Stomach (tissue), 8 donors: ENCODE measurements at regions not wholly inside any gene's neighbourhood (a gene's known extent, or its start where the extent isn't known, plus 50 kb on each side); places are given as distances from the start of the nearest gene placed in this dataset.
"Not testable (repeated sequence)": the region's sequence is repeated elsewhere in the genome, so short reads cannot be mapped to it uniquely, and the experiment has no call there.

Experiments used
- DNase-seq, 2 donors: peaks; one replicate each; pipeline versions ENCODE4 v3.0.0 to v3.0.0-alpha.2; 2013 to 2019
- H3K27ac ChIP-seq, 5 donors: fragments of 200-600 bp in 4 of 5; sonication (generic) in 4 of 5; one replicate each; pipeline ENCODE4 v1.5.1; 2013 to 2019; ENCODE audit warnings: mild to moderate bottlenecking in 1 of 5, moderate library complexity in 1 of 5
- H3K27me3 ChIP-seq, 3 donors: fragments of 200-600 bp; sonication (generic); one replicate each; pipeline ENCODE4 v1.5.1; 2017 to 2019; ENCODE audit warnings: mixed run types in 1 of 3
- H3K36me3 ChIP-seq, 4 donors: fragments of 200-600 bp; sonication (generic); 1 replicate in 3 of 4; 2 replicates in 1 of 4; pipeline ENCODE4 v1.5.1; 2016 to 2019
- H3K4me1 ChIP-seq, 4 donors: fragments of 200-600 bp; sonication (generic); one replicate each; pipeline ENCODE4 v1.5.1; 2016 to 2019
- H3K4me3 ChIP-seq, 4 donors: fragments of 200-600 bp; sonication (generic) in 3 of 4; one replicate each; pipeline ENCODE4 v1.5.1; 2016 to 2019; ENCODE audit warnings: mild to moderate bottlenecking in 1 of 4
- H3K9me3 ChIP-seq, 4 donors: fragments of 200-600 bp; sonication (generic); one replicate each; pipeline ENCODE4 v1.5.1; 2016 to 2019
- EP300 ChIP-seq: sonication (generic); formaldehyde crosslinking; IDR thresholded peaks from one replicate; pipeline ENCODE4 v1.6.1; 2017; ENCODE audit warnings: antibody characterized with exemption
- POLR2A ChIP-seq, 4 donors: fragments of 450-650 bp; IDR thresholded peaks; one replicate each; pipeline ENCODE4 v1.6.1; 2016; ENCODE audit warnings: antibody characterized with exemption in 4 of 4, control low read depth in 2 of 4, mild to moderate bottlenecking in 1 of 4, moderate library complexity in 1 of 4
- POLR2AphosphoS5 ChIP-seq, 3 donors: sonication (generic); formaldehyde crosslinking; IDR thresholded peaks; one replicate each; pipeline ENCODE4 v1.6.1; 2016; ENCODE audit warnings: antibody characterized with exemption in 3 of 3
- WGBS, 5 donors: extraction: QIAGEN DNeasy Blood & Tissue Kit in 3 of 5; methylation state at CpG; one replicate each; pipeline versions ENCODE4 v1.1.5 to v1.1.7; 2013 to 2018; 5-methylcytosine and 5-hydroxymethylcytosine counted together
- intact Hi-C: fragments of 100-400 bp; cut with DNase I; formaldehyde crosslinking; loops from one replicate; pipeline ENCODE4 v1.15.1; 2023; ENCODE audit warnings: low total_unique reads
- TF ChIP-seq, protein P1 (sequence below), 7 experiments: fragments of 450-650 bp in 4 of 7; fragments of 200-600 bp in 3 of 7; sonication (generic) in 3 of 7; IDR thresholded peaks; one replicate each; pipeline ENCODE4 v1.5.1; 2016 to 2019; ENCODE audit warnings: antibody characterized with exemption in 7 of 7, control low read depth in 2 of 7, mild to moderate bottlenecking in 1 of 7
- donor health status: healthy with polysubstance abuse.
- donor health status: Bipolar disorder and iron deficiency.
- donor health status: healthy.

DNA sequence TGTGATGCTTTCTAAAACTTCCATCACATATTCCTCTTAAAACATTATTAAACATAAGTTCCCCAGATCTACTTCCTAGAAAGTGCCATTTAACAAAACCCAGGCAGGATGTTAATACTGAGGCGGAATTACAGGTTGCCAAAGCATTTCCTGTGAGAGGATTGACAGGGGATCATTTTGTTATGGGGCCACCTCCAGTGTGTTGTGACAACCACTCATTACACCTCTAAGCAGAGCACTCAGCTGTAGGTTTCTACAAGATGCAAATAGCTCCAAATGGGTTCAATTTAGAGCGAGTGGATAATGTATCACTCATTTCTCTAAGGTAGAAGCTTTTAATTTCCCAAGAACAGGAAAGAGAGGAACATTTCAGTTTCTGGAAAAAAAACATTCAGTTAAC lies 1429.5 kb upstream of the ACVR2A start:
- intact Hi-C loops: no loop called here
- Histone ChIP-seq H3K27me3 (no peaks in the 10 kb centered on the region), H3K27ac (no peak overlapping the region), H3K4me1 (no peaks in the 10 kb centered on the region), H3K4me3 (no peak overlapping the region), H3K36me3 (no peaks in the 10 kb centered on the region), H3K9me3 (no peaks in the 10 kb centered on the region)
- WGBS, 5 donors: 70 to 93% (median 78%) methylated on average over 2 of the region's 2 CpGs
- TF ChIP-seq EP300 (no peak), POLR2AphosphoS5 (IDR thresholded peaks at IDR 0.05) (no peak), POLR2A (IDR thresholded peaks at IDR 0.05) (no peak)
- TF ChIP-seq, protein P1, sequence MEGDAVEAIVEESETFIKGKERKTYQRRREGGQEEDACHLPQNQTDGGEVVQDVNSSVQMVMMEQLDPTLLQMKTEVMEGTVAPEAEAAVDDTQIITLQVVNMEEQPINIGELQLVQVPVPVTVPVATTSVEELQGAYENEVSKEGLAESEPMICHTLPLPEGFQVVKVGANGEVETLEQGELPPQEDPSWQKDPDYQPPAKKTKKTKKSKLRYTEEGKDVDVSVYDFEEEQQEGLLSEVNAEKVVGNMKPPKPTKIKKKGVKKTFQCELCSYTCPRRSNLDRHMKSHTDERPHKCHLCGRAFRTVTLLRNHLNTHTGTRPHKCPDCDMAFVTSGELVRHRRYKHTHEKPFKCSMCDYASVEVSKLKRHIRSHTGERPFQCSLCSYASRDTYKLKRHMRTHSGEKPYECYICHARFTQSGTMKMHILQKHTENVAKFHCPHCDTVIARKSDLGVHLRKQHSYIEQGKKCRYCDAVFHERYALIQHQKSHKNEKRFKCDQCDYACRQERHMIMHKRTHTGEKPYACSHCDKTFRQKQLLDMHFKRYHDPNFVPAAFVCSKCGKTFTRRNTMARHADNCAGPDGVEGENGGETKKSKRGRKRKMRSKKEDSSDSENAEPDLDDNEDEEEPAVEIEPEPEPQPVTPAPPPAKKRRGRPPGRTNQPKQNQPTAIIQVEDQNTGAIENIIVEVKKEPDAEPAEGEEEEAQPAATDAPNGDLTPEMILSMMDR (IDR thresholded peaks at IDR 0.05): no peak
- no peak for DNase-seq

DNA sequence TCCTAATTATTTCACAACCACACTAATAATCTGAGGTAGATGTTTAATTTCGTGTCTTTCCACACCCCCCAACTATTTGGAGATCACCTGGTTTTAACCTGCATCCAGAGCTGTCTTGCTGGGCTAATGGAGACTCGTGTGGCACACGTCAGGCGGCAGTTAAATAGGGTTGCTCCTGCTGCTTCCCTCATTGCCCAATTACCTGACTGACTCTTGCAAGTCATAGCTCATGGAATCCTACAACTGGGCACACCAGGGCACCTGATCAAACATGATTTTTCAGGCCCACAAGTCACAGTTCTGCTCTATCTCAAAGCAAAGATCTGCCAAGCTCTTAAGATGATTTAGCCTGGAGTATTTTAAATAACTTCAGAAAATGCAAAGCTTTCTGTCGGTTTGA lies 1430.4 kb upstream of the ACVR2A start:
- intact Hi-C loops: no loop called here
- 63 to 72% (median 70%) methylated on average over 5 of the region's 5 CpGs for WGBS, 5 donors
- no peak overlapping the region for H3K4me3 ChIP-seq
- TF ChIP-seq, protein P1 (IDR thresholded peaks at IDR 0.05): no peak
- TF ChIP-seq EP300: no peak
- no peak for TF ChIP-seq POLR2AphosphoS5 (IDR thresholded peaks at IDR 0.05)
- no peak for TF ChIP-seq POLR2A (IDR thresholded peaks at IDR 0.05)
- H3K27ac ChIP-seq: no peak overlapping the region
- no peak for DNase-seq
- H3K27me3 ChIP-seq: no peaks in the 10 kb centered on the region
- no peaks in the 10 kb centered on the region for H3K4me1 ChIP-seq
- H3K36me3 ChIP-seq: no peaks in the 10 kb centered on the region
- H3K9me3 ChIP-seq: no peaks in the 10 kb centered on the region

DNA sequence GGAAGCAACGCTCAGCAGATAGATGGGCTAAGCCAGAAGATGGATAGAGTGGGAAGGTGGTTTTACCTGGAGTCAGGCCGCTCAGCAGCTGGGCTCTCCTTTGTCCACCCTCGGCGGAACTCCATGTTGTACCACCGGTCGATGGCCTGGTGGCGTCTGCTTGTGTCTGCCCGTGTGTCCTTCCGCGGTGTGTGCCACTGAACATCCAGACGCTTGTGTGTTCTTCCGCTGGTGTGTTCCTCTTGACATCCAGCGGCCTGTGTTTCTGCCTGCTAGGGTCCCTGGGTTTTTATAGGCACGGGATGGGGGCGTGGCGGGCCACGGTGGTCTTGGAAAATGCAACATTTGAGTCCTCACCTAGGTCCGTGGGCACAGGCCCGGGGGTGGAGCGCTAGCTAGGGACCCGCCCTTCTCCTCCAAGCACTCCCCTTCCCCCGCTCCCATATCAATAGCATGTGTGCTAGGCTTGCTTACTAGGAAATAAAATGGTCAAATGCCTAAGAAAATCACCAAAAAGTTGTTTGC lies 1431.7 kb upstream of the ACVR2A start:
- no peak for TF ChIP-seq POLR2AphosphoS5 (IDR thresholded peaks at IDR 0.05)
- TF ChIP-seq, protein P1 (IDR thresholded peaks at IDR 0.05): no peak
- no peak for TF ChIP-seq POLR2A (IDR thresholded peaks at IDR 0.05)
- TF ChIP-seq EP300: no peak
- WGBS, 5 donors: 91 to 96% (median 95%) methylated on average over 20 to 22 of the region's 22 CpGs
- intact Hi-C loops: no loop called here
- Histone ChIP-seq H3K9me3 (no peaks in the 10 kb centered on the region), H3K4me3 (no peak overlapping the region), H3K36me3 (no peaks in the 10 kb centered on the region), H3K4me1 (no peaks in the 10 kb centered on the region), H3K27ac (no peak overlapping the region), H3K27me3 (no peaks in the 10 kb centered on the region)
- DNase-seq: no peak

DNA sequence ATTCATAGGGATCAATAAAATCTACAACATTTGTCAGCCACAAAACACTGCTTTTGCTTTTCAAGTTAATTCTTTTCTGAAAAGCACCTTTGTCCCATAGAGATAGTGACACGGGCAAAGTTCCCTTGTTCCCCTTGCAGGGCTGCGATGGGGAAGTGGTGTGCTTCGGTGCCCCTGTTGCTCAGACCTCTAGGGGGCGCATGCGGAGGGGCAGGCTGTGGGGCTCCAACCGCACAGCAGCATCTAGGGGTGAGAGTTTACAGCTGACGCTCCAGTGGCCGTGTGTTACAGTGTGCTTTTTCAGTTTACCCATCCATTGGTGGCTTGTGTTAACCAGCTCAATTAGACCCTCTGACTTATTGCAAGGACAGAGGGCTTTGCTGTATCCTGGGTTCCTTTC lies 1432.2 kb upstream of the ACVR2A start:
- Histone ChIP-seq H3K9me3 (no peaks in the 10 kb centered on the region), H3K4me1 (no peaks in the 10 kb centered on the region), H3K27ac (no peak overlapping the region), H3K36me3 (no peaks in the 10 kb centered on the region), H3K27me3 (no peaks in the 10 kb centered on the region), H3K4me3 (no peak overlapping the region)
- 74 to 86% (median 79%) methylated on average over 8 of the region's 8 CpGs for WGBS, 5 donors
- intact Hi-C loops: no loop called here
- no peak for TF ChIP-seq POLR2A (IDR thresholded peaks at IDR 0.05)
- TF ChIP-seq POLR2AphosphoS5 (IDR thresholded peaks at IDR 0.05): no peak
- TF ChIP-seq, protein P1 (IDR thresholded peaks at IDR 0.05): no peak
- no peak for TF ChIP-seq EP300
- no peak for DNase-seq

DNA sequence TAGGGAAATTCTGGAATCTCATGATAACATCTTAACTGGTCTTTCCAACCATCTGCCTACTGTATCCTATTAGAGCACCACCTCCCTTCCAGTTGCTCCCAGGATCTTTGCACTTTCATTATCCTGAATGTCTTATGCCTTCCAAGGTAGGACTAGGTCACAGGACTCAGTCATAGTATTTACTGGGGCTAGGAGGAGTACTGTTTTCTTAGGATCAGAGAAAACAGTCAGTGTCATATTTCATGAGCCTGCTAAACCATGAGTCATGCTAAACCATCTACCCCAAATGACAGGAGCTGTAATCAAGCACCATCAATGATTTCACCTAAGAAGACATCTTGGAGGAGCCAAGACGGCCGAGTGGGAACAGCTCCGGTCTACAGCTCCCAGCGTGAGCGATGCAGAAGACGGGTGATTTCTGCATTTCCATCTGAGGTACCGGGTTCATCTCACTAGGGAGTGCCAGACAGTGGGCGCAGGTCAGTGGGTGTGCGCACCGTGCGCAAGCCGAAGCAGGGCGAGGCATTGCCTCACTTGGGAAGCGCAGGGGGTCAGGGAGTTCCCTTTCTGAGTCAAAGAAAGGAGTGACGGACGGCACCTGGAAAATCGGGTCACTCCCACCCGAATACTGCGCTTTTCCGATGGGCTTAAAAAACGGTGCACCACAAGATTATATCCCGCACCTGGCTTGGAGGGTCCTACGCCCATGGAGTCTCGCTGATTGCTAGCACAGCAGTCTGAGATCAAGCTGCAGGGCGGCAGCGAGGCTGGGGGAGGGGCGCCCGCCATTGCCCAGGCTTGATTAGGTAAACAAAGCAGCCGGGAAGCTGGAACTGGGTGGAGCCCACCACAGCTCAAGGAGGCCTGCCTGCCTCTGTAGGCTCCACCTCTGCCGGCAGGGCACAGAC lies 1439.2 kb upstream of the ACVR2A start:
- H3K27ac ChIP-seq, H3K27me3 ChIP-seq, H3K4me1 ChIP-seq, DNase-seq, H3K36me3 ChIP-seq, H3K4me3 ChIP-seq, intact Hi-C loops: not testable (repeated sequence)
- 84 to 95% (median 90%) methylated on average over 21 to 30 of the region's 30 CpGs for WGBS, 5 donors
- peaks cover 0 to 11% (median 0%) of the 10 kb centered on the region in 4 donors for H3K9me3 ChIP-seq

DNA sequence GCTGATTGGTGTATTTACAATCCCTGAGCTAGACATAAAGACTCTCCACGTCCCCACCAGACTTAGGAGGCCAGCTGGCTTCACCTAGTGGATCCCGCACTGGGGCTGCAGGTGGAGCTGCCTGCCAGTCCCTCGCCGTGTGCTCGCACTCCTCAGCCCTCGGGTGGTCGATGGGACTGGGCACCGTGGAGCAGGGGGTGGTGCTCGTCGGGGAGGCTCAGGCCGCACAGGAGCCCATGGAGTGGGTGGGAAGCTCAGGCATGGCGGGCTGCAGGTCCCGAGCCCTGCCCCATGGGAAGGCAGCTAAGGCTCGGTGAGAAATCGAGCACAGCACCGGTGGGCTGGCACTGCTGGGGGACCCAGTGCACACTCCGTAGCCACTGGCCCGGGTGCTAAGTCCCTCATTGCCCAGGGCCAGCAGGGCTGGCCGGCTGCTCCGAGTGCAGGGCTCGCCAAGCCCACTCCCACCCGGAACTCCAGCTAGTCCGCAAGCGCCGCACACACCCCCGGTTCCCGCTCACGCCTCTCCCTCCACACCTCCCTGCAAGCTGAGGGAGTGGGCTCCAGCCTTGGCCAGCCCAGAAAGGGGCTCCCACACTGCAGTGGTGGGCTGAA lies 1441.2 kb upstream of the ACVR2A start:
- H3K4me1 ChIP-seq, H3K36me3 ChIP-seq, DNase-seq, H3K27me3 ChIP-seq, H3K4me3 ChIP-seq, intact Hi-C loops, H3K27ac ChIP-seq: not testable (repeated sequence)
- 95 to 97% (median 97%) methylated on average over 22 to 28 of the region's 28 CpGs for WGBS, 5 donors
- peaks cover 0 to 11% (median 0%) of the 10 kb centered on the region in 4 donors for H3K9me3 ChIP-seq
